ENCODE measurements at regions not wholly inside any gene's neighbourhood (a gene's known extent, or its start where the extent isn't known, plus 50 kb on each side); places are given as distances from the start of the nearest gene placed in this dataset.

- DNase-seq, result no peak
These were observed 416.3 kb upstream of the CDH5 start for GRCh38 chr16:65950211-65950610.

- DNase-seq, result no peak
These were observed 418.1 kb upstream of the CDH5 start for GRCh38 chr16:65948361-65948760.

GRCh38 chr16:65947951-65948350 lies 418.5 kb upstream of the CDH5 start:
- no peak for DNase-seq

GRCh38 chr16:65945493-65945892 lies 421.0 kb upstream of the CDH5 start:
- no peak for DNase-seq

- no peak for DNase-seq
These were observed 422.1 kb upstream of the CDH5 start for GRCh38 chr16:65944361-65944760.

- no peak for DNase-seq
These were observed 425.8 kb upstream of the CDH5 start for GRCh38 chr16:65940711-65941110.

- DNase-seq, result no peak
These were observed 428.4 kb upstream of the CDH5 start for GRCh38 chr16:65938083-65938482.

GRCh38 chr16:65937455-65937854 lies 429.0 kb upstream of the CDH5 start:
- no peak for DNase-seq

GRCh38 chr16:65936096-65936495 lies 430.4 kb upstream of the CDH5 start:
- no peak for DNase-seq

- DNase-seq, result no peak
These were observed 432.0 kb upstream of the CDH5 start for GRCh38 chr16:65934443-65934842.

GRCh38 chr16:65933703-65934102 lies 432.8 kb upstream of the CDH5 start:
- no peak for DNase-seq

GRCh38 chr16:65932350-65933072 lies 434.0 kb upstream of the CDH5 start:
- DNase-seq, result no peak

- DNase-seq, result no peak
These were observed 443.6 kb upstream of the CDH5 start for GRCh38 chr16:65922923-65923322.

GRCh38 chr16:65919986-65920376 lies 446.5 kb upstream of the CDH5 start:
- no peak for DNase-seq

- DNase-seq, result no peak
These were observed 447.1 kb upstream of the CDH5 start for GRCh38 chr16:65919145-65919985.

GRCh38 chr16:65917466-65917865 lies 449.0 kb upstream of the CDH5 start:
- no peak for DNase-seq

GRCh38 chr16:65916995-65917394 lies 449.5 kb upstream of the CDH5 start:
- no peak for DNase-seq

- no peak for DNase-seq
These were observed 456.2 kb upstream of the CDH5 start for GRCh38 chr16:65910291-65910690.

GRCh38 chr16:65909310-65910050 lies 457.0 kb upstream of the CDH5 start:
- no peak for DNase-seq

- no peak for DNase-seq
These were observed 457.9 kb upstream of the CDH5 start for GRCh38 chr16:65908568-65908967.

- DNase-seq, result no peak
These were observed 461.2 kb upstream of the CDH5 start for GRCh38 chr16:65905331-65905730.

GRCh38 chr16:65896448-65897153 lies 469.9 kb upstream of the CDH5 start:
- DNase-seq, result no peak

- DNase-seq, result no peak
These were observed 470.6 kb upstream of the CDH5 start for GRCh38 chr16:65895906-65896305.
